ENCODE measurements at regions not wholly inside any gene's neighbourhood (a gene's known extent, or its start where the extent isn't known, plus 50 kb on each side); places are given as distances from the start of the nearest gene placed in this dataset.

- TF ChIP-seq POLR2A (IDR thresholded peaks at IDR 0.05; ENCODE audit: low read depth, low read length) (no peak), TAF1 (IDR thresholded peaks at IDR 0.05; ENCODE audit: low read depth, low read length) (no peak), POLR2AphosphoS5 (IDR thresholded peaks at IDR 0.05; ENCODE audit: low read depth, low read length) (no peak), SPI1 (IDR thresholded peaks at IDR 0.05; ENCODE audit: low read depth, low read length) (no peak), PAX5 (IDR thresholded peaks at IDR 0.05; ENCODE audit: insufficient read depth, low read length, severe bottlenecking) (no peak)
Observed at GRCh38 chr6:167579806-167580618, 246.7 kb upstream of the AFDN start.
